ENCODE measurements at regions not wholly inside any gene's neighbourhood (a gene's known extent, or its start where the extent isn't known, plus 50 kb on each side); places are given as distances from the start of the nearest gene placed in this dataset.

DNA sequence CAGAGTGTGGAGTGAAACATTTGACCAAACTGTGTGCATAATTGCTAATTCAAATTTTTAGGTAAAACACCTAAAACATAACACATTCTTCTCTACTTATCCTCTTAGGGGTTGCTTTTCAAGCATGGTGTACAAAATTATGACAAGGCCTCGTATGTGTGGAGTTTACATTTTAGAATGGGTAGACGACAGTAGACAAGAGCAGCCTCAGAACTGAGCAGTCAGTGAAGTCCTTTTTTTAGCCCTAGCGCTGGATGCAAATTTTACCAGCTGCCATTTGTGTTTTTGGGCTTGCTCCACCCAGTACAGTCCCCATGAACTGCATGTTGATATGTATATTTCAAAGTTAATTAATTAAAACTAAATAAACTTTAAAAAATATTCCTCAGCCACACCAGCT lies 64.7 kb upstream of the TOP3B start:
- no peak overlapping the region for H3K4me3 ChIP-seq (replicated peaks in 1 of 2; ENCODE audit: low read depth in 1 of 2, low read length in 2 of 2)
- RAD21 ChIA-PET (ENCODE audit: low non-redundant PET in 1 of 2, low total read pairs in 2 of 2, uncharacterized antibody in 2 of 2, unreplicated experiment in 2 of 2) = no interaction called here
- H4K20me1 ChIP-seq (ENCODE audit: insufficient read depth) = no peaks in the 10 kb centered on the region
- POLR2A ChIA-PET = no interaction called here
- H3K79me2 ChIP-seq (ENCODE audit: insufficient read depth, low read length) = no peaks in the 10 kb centered on the region
- no peak for DNase-seq (ENCODE audit: low read depth, low spot score)
- no TSS peak for BruUV-seq (replicated peaks)
- CTCF ChIA-PET = no interaction called here
- H3K36me3 ChIP-seq (ENCODE audit: control insufficient read depth in 1 of 2, insufficient read depth in 2 of 2, low read length in 2 of 2) = no peaks in the 10 kb centered on the region
- H3K4me2 ChIP-seq (ENCODE audit: low read length) = no peak overlapping the region
- H3K4me1 ChIP-seq (ENCODE audit: control insufficient read depth in 1 of 2, insufficient read depth in 2 of 2, low read length in 2 of 2) = no peaks in the 10 kb centered on the region
- ATAC-seq = no peak
- H3K9ac ChIP-seq (ENCODE audit: low read length) = no peak overlapping the region
- no peak overlapping the region for H3K27ac ChIP-seq (ENCODE audit: low read depth, low read length)
- intact Hi-C loops (cut with micrococcal nuclease) = no loop called here
- TF ChIP-seq ZFX (IDR thresholded peaks at IDR 0.05) (no peak), SIN3A (IDR thresholded peaks at IDR 0.05; ENCODE audit: low read depth) (no peak), EZH2 (IDR thresholded peaks at IDR 0.05) (no peak), SRF (IDR thresholded peaks at IDR 0.05; ENCODE audit: low read depth) (no peak), POLR2AphosphoS5 (IDR thresholded peaks at IDR 0.05; ENCODE audit: low read depth, low read length) (no peak), TCF7L2 (IDR thresholded peaks at IDR 0.05; ENCODE audit: borderline replicate concordance, extremely low read depth, insufficient read depth, insufficient read length) (no peak), CBX3 (IDR thresholded peaks at IDR 0.05; ENCODE audit: low read depth) (no peak)
- TF ChIP-seq, protein P1, sequence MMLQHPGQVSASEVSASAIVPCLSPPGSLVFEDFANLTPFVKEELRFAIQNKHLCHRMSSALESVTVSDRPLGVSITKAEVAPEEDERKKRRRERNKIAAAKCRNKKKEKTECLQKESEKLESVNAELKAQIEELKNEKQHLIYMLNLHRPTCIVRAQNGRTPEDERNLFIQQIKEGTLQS (IDR thresholded peaks at IDR 0.05) = no peak
- TF ChIP-seq, protein P2, sequence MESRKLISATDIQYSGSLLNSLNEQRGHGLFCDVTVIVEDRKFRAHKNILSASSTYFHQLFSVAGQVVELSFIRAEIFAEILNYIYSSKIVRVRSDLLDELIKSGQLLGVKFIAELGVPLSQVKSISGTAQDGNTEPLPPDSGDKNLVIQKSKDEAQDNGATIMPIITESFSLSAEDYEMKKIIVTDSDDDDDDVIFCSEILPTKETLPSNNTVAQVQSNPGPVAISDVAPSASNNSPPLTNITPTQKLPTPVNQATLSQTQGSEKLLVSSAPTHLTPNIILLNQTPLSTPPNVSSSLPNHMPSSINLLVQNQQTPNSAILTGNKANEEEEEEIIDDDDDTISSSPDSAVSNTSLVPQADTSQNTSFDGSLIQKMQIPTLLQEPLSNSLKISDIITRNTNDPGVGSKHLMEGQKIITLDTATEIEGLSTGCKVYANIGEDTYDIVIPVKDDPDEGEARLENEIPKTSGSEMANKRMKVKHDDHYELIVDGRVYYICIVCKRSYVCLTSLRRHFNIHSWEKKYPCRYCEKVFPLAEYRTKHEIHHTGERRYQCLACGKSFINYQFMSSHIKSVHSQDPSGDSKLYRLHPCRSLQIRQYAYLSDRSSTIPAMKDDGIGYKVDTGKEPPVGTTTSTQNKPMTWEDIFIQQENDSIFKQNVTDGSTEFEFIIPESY (IDR thresholded peaks at IDR 0.05; ENCODE audit: extremely low read depth, insufficient replicate concordance, low read length) = no peak
- TF ChIP-seq, protein P3, sequence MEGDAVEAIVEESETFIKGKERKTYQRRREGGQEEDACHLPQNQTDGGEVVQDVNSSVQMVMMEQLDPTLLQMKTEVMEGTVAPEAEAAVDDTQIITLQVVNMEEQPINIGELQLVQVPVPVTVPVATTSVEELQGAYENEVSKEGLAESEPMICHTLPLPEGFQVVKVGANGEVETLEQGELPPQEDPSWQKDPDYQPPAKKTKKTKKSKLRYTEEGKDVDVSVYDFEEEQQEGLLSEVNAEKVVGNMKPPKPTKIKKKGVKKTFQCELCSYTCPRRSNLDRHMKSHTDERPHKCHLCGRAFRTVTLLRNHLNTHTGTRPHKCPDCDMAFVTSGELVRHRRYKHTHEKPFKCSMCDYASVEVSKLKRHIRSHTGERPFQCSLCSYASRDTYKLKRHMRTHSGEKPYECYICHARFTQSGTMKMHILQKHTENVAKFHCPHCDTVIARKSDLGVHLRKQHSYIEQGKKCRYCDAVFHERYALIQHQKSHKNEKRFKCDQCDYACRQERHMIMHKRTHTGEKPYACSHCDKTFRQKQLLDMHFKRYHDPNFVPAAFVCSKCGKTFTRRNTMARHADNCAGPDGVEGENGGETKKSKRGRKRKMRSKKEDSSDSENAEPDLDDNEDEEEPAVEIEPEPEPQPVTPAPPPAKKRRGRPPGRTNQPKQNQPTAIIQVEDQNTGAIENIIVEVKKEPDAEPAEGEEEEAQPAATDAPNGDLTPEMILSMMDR (IDR thresholded peaks at IDR 0.05 in 2 of 3, conservative IDR thresholded peaks at IDR 0.05 in 1 of 3; ENCODE audit: borderline replicate concordance in 1 of 3, insufficient read depth in 1 of 3, low read depth in 2 of 3, low read length in 2 of 3) = no peak
- H3K27me3 ChIP-seq (ENCODE audit: insufficient read depth, low read length) = 0 out of 2 replicates have a peak, but pooled peaks cover 4% of the 10 kb centered on the region
- H3K9me2 ChIP-seq (ENCODE audit: insufficient read depth) = no peaks in the 10 kb centered on the region
- H2AFZ ChIP-seq (ENCODE audit: low read depth, low read length, poor library complexity, severe bottlenecking) = no peak overlapping the region
- no peaks in the 10 kb centered on the region for H3K9me3 ChIP-seq (ENCODE audit: control insufficient read depth in 1 of 2, insufficient read depth in 1 of 2, low read depth in 1 of 2, low read length in 2 of 2)
